Pulmonary artery endothelial cell (primary cell): ENCODE measurements at regions not wholly inside any gene's neighbourhood (a gene's known extent, or its start where the extent isn't known, plus 50 kb on each side); places are given as distances from the start of the nearest gene placed in this dataset.
"Not testable (repeated sequence)": the region's sequence is repeated elsewhere in the genome, so short reads cannot be mapped to it uniquely, and the experiment has no call there.

ENCODE experiments used
- DNase-seq: peaks from one replicate; pipeline ENCODE4 v3.0.0-alpha.2; 2011; ENCODE audit warnings: low read depth, low spot score

GRCh38 chr1:38612951-38613350 lies 246.6 kb downstream of the RRAGC start:
- no peak for DNase-seq

- DNase-seq: no peak
Observed at GRCh38 chr1:38611664-38612211, 247.8 kb downstream of the RRAGC start.

GRCh38 chr1:38609166-38610025 lies 250.2 kb downstream of the RRAGC start:
- DNase-seq: no peak

GRCh38 chr1:38608202-38608864 lies 251.2 kb downstream of the RRAGC start:
- DNase-seq: no peak

DNA sequence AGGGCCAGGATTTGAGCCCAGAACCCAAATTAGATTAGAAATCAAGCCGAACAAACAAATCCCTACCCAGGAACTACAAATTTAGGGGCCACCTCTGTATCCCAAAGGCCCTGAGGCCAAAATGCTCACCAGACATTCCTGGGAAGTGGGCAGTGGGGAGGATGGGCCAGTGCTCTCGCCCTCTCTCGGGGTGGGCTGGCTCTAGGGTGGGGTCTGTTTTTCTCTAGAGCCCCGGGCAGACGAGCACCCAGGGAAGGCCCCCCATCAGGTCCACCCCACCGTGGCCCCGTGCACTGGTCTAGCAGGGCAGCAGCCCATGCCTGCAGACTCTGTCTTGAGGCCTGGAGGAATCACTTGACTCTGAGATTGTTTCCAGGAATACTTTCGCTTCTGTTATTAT lies 252.0 kb downstream of the RRAGC start:
- no peak for DNase-seq

- DNase-seq: no peak
Observed at GRCh38 chr1:38605063-38605462, 254.5 kb downstream of the RRAGC start.

DNA sequence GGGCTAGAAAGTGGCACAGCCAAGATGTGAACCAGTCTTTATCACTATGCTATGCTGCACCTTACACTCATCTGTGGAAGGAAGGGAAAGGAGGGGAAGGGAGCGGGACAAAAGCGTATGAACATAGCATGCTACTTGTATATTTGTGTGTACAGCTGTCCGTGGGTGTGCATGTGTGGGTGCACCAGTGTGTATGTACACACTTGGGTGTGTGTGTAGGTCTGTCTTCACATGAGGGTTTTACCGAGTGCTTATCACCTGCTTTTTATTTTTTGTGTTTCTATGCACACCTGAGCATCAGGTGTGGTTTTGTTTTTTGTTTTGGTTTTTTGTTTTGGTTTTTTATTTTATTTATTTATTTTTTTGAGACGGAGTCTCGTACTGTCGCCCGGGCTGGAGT lies 255.7 kb downstream of the RRAGC start:
- DNase-seq: no peak

GRCh38 chr1:38600905-38601304 lies 258.7 kb downstream of the RRAGC start:
- no peak for DNase-seq

DNA sequence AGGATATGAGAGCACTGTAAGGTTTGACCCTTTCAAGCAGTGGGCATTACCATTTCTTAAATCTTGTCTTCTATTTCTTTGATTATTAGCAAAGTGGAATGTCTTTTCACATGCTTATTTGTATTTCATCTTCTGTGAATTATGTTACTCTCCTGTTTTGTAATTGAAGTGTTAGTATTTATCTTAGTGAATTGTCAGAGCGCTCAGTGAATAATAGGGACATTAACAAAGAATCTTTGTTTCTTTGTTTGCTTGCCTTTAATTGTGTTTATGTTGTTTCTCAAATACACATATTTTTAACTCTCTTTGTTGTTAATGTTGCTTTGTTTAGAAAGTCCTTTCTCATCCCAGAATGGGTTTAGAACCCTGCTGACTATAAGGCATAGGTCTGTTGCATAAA lies 259.3 kb downstream of the RRAGC start:
- DNase-seq: no peak

- no peak for DNase-seq
Observed at GRCh38 chr1:38598118-38598517, 261.5 kb downstream of the RRAGC start.

- no peak for DNase-seq
Observed at GRCh38 chr1:38589036-38589435, 270.5 kb downstream of the RRAGC start.

GRCh38 chr1:38587766-38588165 lies 271.8 kb downstream of the RRAGC start:
- no peak for DNase-seq

- no peak for DNase-seq
Observed at GRCh38 chr1:38586993-38587646, 272.5 kb downstream of the RRAGC start.

- no peak for DNase-seq
Observed at GRCh38 chr1:38585971-38586370, 273.6 kb downstream of the RRAGC start.

DNA sequence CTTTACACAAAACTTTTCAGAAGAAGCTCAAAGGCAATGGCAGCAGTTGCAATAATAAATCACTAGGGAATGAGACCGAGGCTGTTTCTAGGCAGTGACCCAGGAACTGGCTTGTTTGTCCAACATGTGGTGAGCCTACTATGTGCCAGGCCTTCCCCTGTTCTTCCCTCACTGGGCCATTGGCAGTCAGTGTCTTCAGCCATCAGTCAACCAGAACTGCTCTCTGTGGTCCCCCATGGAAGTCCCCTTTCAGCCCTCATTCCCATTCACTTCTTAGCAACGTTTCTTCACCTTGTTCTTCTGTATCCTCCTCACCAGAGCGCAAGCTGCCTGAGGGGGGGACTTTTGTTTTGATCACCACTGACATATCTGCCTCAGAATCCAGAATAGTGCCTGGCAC lies 274.1 kb downstream of the RRAGC start:
- no peak for DNase-seq

- DNase-seq: no peak
Observed at GRCh38 chr1:38584448-38585355, 274.9 kb downstream of the RRAGC start.

DNA sequence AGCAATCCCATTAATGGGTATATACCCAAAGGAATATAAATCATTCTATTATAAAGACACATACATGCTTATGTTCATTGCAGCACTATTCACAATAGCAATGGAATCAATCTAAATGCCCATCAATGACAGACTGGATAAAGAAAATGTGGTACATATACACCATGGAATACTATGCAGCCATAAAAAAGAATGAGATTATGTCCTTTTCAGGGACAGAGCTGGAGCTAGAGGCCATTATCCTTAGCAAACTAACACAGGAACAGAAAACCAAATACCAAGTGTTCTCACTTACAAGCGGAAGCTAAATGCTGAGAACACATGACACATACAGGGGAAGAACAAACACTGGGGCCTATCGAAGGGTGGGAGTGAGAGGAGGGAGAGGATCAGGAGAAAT lies 276.3 kb downstream of the RRAGC start:
- not testable (repeated sequence) for DNase-seq

GRCh38 chr1:38581396-38581795 lies 278.2 kb downstream of the RRAGC start:
- no peak for DNase-seq

- DNase-seq: no peak
Observed at GRCh38 chr1:38580594-38580993, 279.0 kb downstream of the RRAGC start.

DNA sequence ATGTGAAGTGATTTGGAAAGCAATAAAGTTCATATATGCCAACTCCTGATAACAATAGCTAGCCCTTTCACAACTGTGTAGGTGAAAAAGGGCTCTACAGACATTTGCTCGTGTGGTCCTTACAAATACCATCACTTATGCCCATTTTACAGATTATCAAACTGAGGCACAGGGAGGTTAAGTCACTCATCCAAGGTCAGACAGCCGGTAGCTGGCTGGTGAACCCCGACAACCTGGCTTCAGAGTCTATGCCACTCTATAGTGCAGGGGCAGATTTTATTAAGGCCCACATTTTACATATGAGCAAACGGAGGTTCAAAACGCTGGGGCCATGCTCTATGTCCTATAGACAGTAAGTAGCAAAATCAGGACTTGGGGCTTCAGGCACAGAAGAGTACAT lies 280.5 kb downstream of the RRAGC start:
- no peak for DNase-seq
